GM12878 (cell line): ENCODE measurements at regions not wholly inside any gene's neighbourhood (a gene's known extent, or its start where the extent isn't known, plus 50 kb on each side); places are given as distances from the start of the nearest gene placed in this dataset.

Experiments used
- ATAC-seq: fragments of 200-7000 bp; cut with Tn5 transposase; 3 replicates; pipeline ENCODE4 v1.9.1; 2020; ENCODE audit warnings: mild to moderate bottlenecking, moderate library complexity
- BruUV-seq: library from RNA; stranded (reverse); fragments of 400-500 nt; replicated peaks from 2 replicates; lab custom pipeline; 2021; lab: Mats Ljungman, UMichigan
- CTCF ChIA-PET: fragments of 300-600 bp; sonication (Branson Sonifier 250); formaldehyde crosslinking; extraction: SDS; loops from one replicate; lab custom pipeline; 2021; ENCODE audit warnings: inconsistent platforms; lab: Yijun Ruan, JAX
- POLR2A ChIA-PET: fragments of 350-600 bp; formaldehyde crosslinking; extraction: SDS; loops from one replicate; lab custom pipeline; 2021; ENCODE audit warnings: inconsistent platforms; lab: Charles Lee
- RAD21 ChIA-PET: fragments of 300-600 bp; sonication (Branson Sonifier 250); formaldehyde crosslinking; loops from one replicate; lab custom pipeline; 2023; ENCODE audit warnings: antibody characterized with exemption; ENCODE audit not compliant: unreplicated experiment; lab: Charles Lee
- SMC1A ChIA-PET: fragments of 300-600 bp; sonication (Branson Sonifier 250); formaldehyde crosslinking; loops from one replicate; lab custom pipeline; 2023; ENCODE audit not compliant: unreplicated experiment, uncharacterized antibody; lab: Charles Lee
- DNase-seq: peaks from one replicate; pipeline ENCODE4 v3.0.0-alpha.2; 2011; ENCODE audit warnings: low read depth, low spot score
- FAIRE-seq: peaks from 3 replicates; lab custom pipeline; 2011; peaks lifted over from hg19 to GRCh38; lab: Jason Lieb, UNC
- H2AFZ ChIP-seq: 2 replicates; pipeline ENCODE4 v1.6.0; 2011; ENCODE audit warnings: low read depth, low read length, control low read depth; ENCODE audit not compliant: control insufficient read depth
- H3K27ac ChIP-seq: 2 replicates; pipeline ENCODE4 v1.5.1; 2011; ENCODE audit warnings: control low read depth; ENCODE audit not compliant: control insufficient read depth, insufficient read depth
- H3K27me3 ChIP-seq, 2 experiments: replicated peaks in 1 of 2; 2 replicates each; pipeline versions ENCODE4 v1.6.0 to v1.6.1; 2011; ENCODE audit warnings: low read length in 1 of 2; ENCODE audit not compliant: control insufficient read depth in 2 of 2, insufficient read depth in 2 of 2
- H3K36me3 ChIP-seq, 2 experiments: 2 replicates each; pipeline ENCODE4 v1.5.1; 2011; ENCODE audit warnings: low read length in 1 of 2; ENCODE audit not compliant: control insufficient read depth in 2 of 2, insufficient read depth in 2 of 2
- H3K4me1 ChIP-seq: 2 replicates; pipeline ENCODE4 v1.6.1; 2011; ENCODE audit warnings: mild to moderate bottlenecking, low read length, moderate library complexity, mixed read lengths; ENCODE audit not compliant: control insufficient read depth, insufficient read depth
- H3K4me2 ChIP-seq: 2 replicates; pipeline ENCODE4 v1.6.0; 2011; ENCODE audit warnings: control low read depth; ENCODE audit not compliant: control insufficient read depth, insufficient read depth
- H3K4me3 ChIP-seq: fragments of 200-600 bp; sonication (generic); 2 replicates; pipeline ENCODE4 v1.5.1; 2016
- H3K79me2 ChIP-seq: 2 replicates; pipeline ENCODE4 v1.6.0; 2011; ENCODE audit warnings: low read length; ENCODE audit not compliant: control insufficient read depth, insufficient read depth
- H3K9ac ChIP-seq: 2 replicates; pipeline ENCODE4 v1.8.0; 2011; ENCODE audit warnings: low read length, control low read depth, mixed read lengths; ENCODE audit not compliant: control insufficient read depth, insufficient read depth
- H3K9me3 ChIP-seq: replicated peaks from 3 replicates; pipeline ENCODE4 v1.5.1; 2011; ENCODE audit warnings: mild to moderate bottlenecking, low read length; ENCODE audit not compliant: control insufficient read depth, insufficient read depth
- H4K20me1 ChIP-seq: 2 replicates; pipeline ENCODE4 v1.6.0; 2011; ENCODE audit not compliant: control insufficient read depth, insufficient read depth
- STAT1 ChIP-seq: fragments of 450-650 bp; conservative IDR thresholded peaks from 2 replicates; pipeline ENCODE4 v1.6.1; 2014; ENCODE audit warnings: antibody characterized with exemption, mild to moderate bottlenecking
- ZNF274 ChIP-seq: IDR thresholded peaks from one replicate; pipeline ENCODE4 v1.8.0; 2011; ENCODE audit not compliant: insufficient read length, insufficient read depth
- WGBS: methylation state at CpG from one replicate; pipeline ENCODE4 v1.1.6; 2016; ENCODE audit warnings: low lambda C conversion rate; ENCODE audit not compliant: insufficient replicate concordance, insufficient coverage; ENCODE audit errors: missing lambda C conversion rate; 5-methylcytosine and 5-hydroxymethylcytosine counted together
- in situ Hi-C: fragments of 300-500 bp; cut with MboI; formaldehyde crosslinking; loops from 9 replicates; pipeline ENCODE4 v1.14.3; 2018; ENCODE audit warnings: mixed read lengths
- intact Hi-C: fragments of 100-400 bp; cut with micrococcal nuclease; formaldehyde crosslinking; loops from one replicate; pipeline ENCODE4 v1.14.2; 2022; ENCODE audit not compliant: unreplicated experiment
- TF ChIP-seq, protein P1 (sequence below): fragments of 450-650 bp; conservative IDR thresholded peaks from 2 replicates; pipeline ENCODE4 v1.6.1; 2017; ENCODE audit warnings: mild to moderate bottlenecking, moderate library complexity

DNA sequence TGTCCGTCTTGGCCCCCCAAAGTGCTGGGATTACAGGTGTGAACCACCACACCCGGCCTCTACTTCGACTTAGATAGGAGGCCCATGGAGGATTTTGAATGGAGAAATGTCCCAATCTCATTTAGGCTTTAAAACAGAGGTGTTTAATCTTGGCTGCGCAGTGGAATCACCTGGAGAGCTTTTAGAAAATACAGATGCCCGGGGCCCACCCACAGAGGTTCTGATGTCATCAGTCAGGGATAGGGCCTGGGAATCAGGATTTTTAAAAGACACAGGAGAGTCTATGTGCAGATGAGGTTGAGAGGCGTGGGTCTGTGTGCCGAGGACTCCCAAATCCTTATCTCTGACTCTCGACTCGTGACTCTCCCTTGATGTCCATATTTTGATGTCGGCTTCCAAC is 124.0 kb upstream of the BOD1 start:
- Histone ChIP-seq H3K9me3 (no peaks in the 10 kb centered on the region), H4K20me1 (no peaks in the 10 kb centered on the region), H3K27me3 (no peaks in the 10 kb centered on the region), H3K27ac (no peak overlapping the region), H3K36me3 (no peaks in the 10 kb centered on the region), H3K79me2 (no peaks in the 10 kb centered on the region), H3K4me2 (no peak overlapping the region), H2AFZ (no peak overlapping the region), H3K9ac (no peak overlapping the region), H3K4me1 (peaks cover 71% of the 10 kb centered on the region), H3K4me3 (no peak overlapping the region)
- ChIA-PET RAD21 (interaction anchor here (5.8 kb wide), 1 partner anchor 47 kb away, joined by 45 read pairs; no protein-coding TSS in a partner anchor), POLR2A (interaction anchor here (5.9 kb wide), 1 partner anchor 81 kb away, joined by 20 read pairs; no protein-coding TSS in a partner anchor), SMC1A (interaction anchor here (1.0 to 1.5 kb wide), 4 partner anchors 12 to 73 kb away, joined by 3 to 4 read pairs (median 4); no protein-coding TSS in a partner anchor), CTCF (interaction anchor here (1.7 to 2.8 kb wide), 2 partner anchors 46 to 185 kb away, joined by 7 to 9 read pairs; no protein-coding TSS in a partner anchor)
- intact Hi-C loops (no loop called here), in situ Hi-C loops (loop anchor here (5.0 kb wide), 1 partner anchor 82 kb away; no protein-coding TSS in a partner anchor)
- ATAC-seq, result no peak
- no peak for FAIRE-seq
- BruUV-seq, result no TSS peak
- DNase-seq, result no peak
- whole genome bisulfite sequencing, result 98% methylated on average over 10 of the region's 10 CpGs
- TF ChIP-seq STAT1 (no peak), ZNF274 (no peak)

DNA sequence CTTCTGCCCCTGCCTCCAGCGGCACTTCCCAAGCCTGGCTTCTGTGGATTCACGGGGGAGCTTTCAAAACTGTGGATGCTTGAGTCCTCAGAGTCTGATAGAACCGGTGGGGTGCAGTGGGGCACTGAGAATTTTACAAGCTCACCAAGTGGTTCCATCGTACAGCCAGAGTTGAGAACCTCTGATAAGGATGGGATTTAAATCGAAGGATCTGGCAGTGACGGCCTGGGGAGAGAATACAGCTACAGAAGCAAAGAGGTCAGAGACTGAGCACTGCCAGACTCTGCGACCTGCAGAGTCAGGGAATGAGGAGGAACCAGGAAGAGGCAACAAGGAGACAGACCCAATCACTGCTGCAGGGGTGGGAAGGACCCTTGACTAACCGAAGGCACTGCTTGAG is 124.6 kb upstream of the BOD1 start:
- Histone ChIP-seq H3K9ac (no peak overlapping the region), H3K79me2 (no peaks in the 10 kb centered on the region), H2AFZ (no peak overlapping the region; the same call in 1 of the 2 replicates), H3K4me1 (peaks cover 73% of the 10 kb centered on the region), H3K36me3 (no peaks in the 10 kb centered on the region), H3K27ac (peak overlapping the region; percentile 41), H4K20me1 (no peaks in the 10 kb centered on the region), H3K4me3 (no peak overlapping the region), H3K9me3 (no peaks in the 10 kb centered on the region), H3K4me2 (no peak overlapping the region; the same call in 1 of the 2 replicates), H3K27me3 (no peaks in the 10 kb centered on the region)
- TF ChIP-seq, protein P1, sequence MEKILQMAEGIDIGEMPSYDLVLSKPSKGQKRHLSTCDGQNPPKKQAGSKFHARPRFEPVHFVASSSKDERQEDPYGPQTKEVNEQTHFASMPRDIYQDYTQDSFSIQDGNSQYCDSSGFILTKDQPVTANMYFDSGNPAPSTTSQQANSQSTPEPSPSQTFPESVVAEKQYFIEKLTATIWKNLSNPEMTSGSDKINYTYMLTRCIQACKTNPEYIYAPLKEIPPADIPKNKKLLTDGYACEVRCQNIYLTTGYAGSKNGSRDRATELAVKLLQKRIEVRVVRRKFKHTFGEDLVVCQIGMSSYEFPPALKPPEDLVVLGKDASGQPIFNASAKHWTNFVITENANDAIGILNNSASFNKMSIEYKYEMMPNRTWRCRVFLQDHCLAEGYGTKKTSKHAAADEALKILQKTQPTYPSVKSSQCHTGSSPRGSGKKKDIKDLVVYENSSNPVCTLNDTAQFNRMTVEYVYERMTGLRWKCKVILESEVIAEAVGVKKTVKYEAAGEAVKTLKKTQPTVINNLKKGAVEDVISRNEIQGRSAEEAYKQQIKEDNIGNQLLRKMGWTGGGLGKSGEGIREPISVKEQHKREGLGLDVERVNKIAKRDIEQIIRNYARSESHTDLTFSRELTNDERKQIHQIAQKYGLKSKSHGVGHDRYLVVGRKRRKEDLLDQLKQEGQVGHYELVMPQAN, result no peak
- SMC1A ChIA-PET, result interaction anchor here (0.8 to 5.8 kb wide), 9 partner anchors 7 to 144 kb away, joined by 3 to 28 read pairs (median 4); no protein-coding TSS in a partner anchor
- POLR2A ChIA-PET, result interaction anchor here (5.9 kb wide), 1 partner anchor 81 kb away, joined by 20 read pairs; no protein-coding TSS in a partner anchor
- BruUV-seq, result no TSS peak
- in situ Hi-C loops (loop anchor here (5.0 kb wide), 1 partner anchor 81 kb away; no protein-coding TSS in a partner anchor), intact Hi-C loops (no loop called here)
- RAD21 ChIA-PET, result interaction anchor here (0.8 to 5.8 kb wide), 4 partner anchors 46 to 184 kb away, joined by 4 to 45 read pairs (median 4); no protein-coding TSS in a partner anchor
- WGBS, result 80% methylated on average over 8 of the region's 8 CpGs
- CTCF ChIA-PET, result interaction anchor here (0.8 to 2.8 kb wide), 3 partner anchors 45 to 184 kb away, joined by 3 to 9 read pairs (median 7); no protein-coding TSS in a partner anchor
- ATAC-seq (no peak), DNase-seq (no peak), FAIRE-seq (no peak)
